MG63 (cell line): ENCODE measurements at regions not wholly inside any gene's neighbourhood (a gene's known extent, or its start where the extent isn't known, plus 50 kb on each side); places are given as distances from the start of the nearest gene placed in this dataset.
"Not testable (repeated sequence)": the region's sequence is repeated elsewhere in the genome, so short reads cannot be mapped to it uniquely, and the experiment has no call there.

Source experiments
- DNase-seq: peaks from one replicate; pipeline ENCODE4 v3.0.0-alpha.2; 2020
- H3K27me3 ChIP-seq: fragments of 250-450 bp; sonication (Bioruptor Pico); 2 replicates; pipeline ENCODE4 v1.5.1; 2020; ENCODE audit warnings: mild to moderate bottlenecking, moderate library complexity
- H3K36me3 ChIP-seq: fragments of 250-450 bp; sonication (Bioruptor Pico); 2 replicates; pipeline ENCODE4 v1.5.1; 2020; ENCODE audit warnings: mild to moderate bottlenecking, moderate library complexity
- H3K4me3 ChIP-seq: fragments of 250-450 bp; sonication (Bioruptor Pico); 2 replicates; pipeline ENCODE4 v1.5.1; 2020; ENCODE audit warnings: mild to moderate bottlenecking, moderate library complexity
- H3K9me3 ChIP-seq: fragments of 250-450 bp; sonication (Bioruptor Pico); 2 replicates; pipeline ENCODE4 v1.5.1; 2020; ENCODE audit warnings: mild to moderate bottlenecking, moderate library complexity

DNA sequence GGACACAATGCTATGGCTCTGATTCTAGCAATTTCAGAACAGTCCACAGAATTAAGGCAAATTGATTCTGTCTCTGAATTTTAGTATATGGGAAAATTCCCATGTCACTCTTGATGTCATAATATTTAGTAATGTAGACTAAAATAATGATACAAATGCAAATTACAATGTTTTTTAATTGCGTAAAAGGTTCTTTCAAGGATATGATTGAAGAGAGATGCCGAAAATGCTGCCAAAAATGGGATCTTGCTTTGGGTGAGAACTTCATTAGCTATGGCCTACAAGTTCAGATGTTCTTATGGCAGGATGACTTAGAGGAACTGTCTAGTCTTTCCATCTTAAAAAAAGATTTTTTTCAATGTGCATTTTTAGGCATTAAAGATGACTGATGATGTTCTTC is 170.6 kb downstream of the TMA16 start:
- H3K9me3 ChIP-seq, result no peaks in the 10 kb centered on the region

GRCh38 chr4:163665521-163666331 is 171.2 kb downstream of the TMA16 start:
- Histone ChIP-seq H3K27me3 (no peaks in the 10 kb centered on the region), H3K36me3 (no peaks in the 10 kb centered on the region), H3K4me3 (no peak overlapping the region), H3K9me3 (no peaks in the 10 kb centered on the region)
- no peak for DNase-seq

More for the DNA sequence above, 170.6 kb downstream of the TMA16 start:
- no peaks in the 10 kb centered on the region for H3K36me3 ChIP-seq
- no peaks in the 10 kb centered on the region for H3K27me3 ChIP-seq
- no peak overlapping the region for H3K4me3 ChIP-seq
- no peak for DNase-seq

GRCh38 chr4:163666332-163666873 is 171.9 kb downstream of the TMA16 start:
- Histone ChIP-seq H3K4me3 (no peak overlapping the region), H3K9me3 (no peaks in the 10 kb centered on the region), H3K27me3 (no peaks in the 10 kb centered on the region), H3K36me3 (no peaks in the 10 kb centered on the region)
- no peak for DNase-seq

GRCh38 chr4:163672751-163673150 is 178.3 kb downstream of the TMA16 start:
- DNase-seq, result no peak
- no peaks in the 10 kb centered on the region for H3K27me3 ChIP-seq
- no peak overlapping the region for H3K4me3 ChIP-seq
- no peaks in the 10 kb centered on the region for H3K9me3 ChIP-seq
- no peaks in the 10 kb centered on the region for H3K36me3 ChIP-seq

DNA sequence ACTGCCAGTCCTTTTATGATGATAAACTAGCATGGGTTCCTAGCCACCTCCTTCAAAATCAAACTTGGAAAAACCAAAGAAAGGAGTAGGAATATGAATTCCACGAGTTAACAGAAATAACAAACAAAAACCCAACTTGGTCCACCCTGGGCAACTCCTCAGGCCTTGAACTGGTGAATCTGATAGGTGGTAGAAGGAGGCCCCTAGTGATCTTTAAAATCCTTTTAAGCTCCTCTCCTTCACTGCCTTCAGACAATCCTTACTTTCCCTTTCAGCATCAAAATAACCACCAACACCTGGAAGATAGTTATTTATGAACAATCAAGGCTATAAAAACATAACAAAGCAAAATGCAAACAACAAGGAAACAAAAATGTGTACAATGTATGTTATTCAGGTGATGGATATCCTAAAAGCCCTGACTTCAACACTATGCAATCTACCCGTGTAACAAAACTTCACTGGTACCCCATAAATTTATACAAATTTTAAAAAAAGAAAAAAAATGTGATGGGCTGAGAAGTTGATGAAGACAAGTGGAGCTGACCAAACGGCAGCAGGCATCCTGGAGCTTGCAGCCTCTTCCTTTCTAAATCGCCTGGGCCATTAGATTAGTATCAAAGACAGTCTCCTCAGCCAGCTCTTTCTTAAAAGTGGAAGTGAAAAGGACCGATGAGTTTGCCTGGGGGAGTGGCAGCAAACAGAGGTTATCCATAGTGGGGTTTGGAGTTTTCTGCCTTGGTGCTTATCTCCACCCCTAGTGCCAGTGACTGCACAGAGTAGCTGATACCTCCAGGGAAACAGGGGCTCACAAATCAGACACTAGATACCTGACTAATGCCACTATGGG is 179.6 kb downstream of the TMA16 start:
- no peaks in the 10 kb centered on the region for H3K9me3 ChIP-seq

GRCh38 chr4:163679189-163679588 is 184.7 kb downstream of the TMA16 start:
- Histone ChIP-seq H3K27me3 (no peaks in the 10 kb centered on the region), H3K4me3 (no peak overlapping the region), H3K36me3 (no peaks in the 10 kb centered on the region), H3K9me3 (no peaks in the 10 kb centered on the region)
- DNase-seq, result peak; percentile 30

More for the DNA sequence above, 179.6 kb downstream of the TMA16 start:
- DNase-seq, result no peak
- no peak overlapping the region for H3K4me3 ChIP-seq
- no peaks in the 10 kb centered on the region for H3K36me3 ChIP-seq
- no peaks in the 10 kb centered on the region for H3K27me3 ChIP-seq

- Histone ChIP-seq H3K27me3 (no peaks in the 10 kb centered on the region), H3K9me3 (no peaks in the 10 kb centered on the region), H3K4me3 (no peak overlapping the region), H3K36me3 (no peaks in the 10 kb centered on the region)
- DNase-seq, result no peak
Measured at GRCh38 chr4:163680386-163681098, 186.1 kb downstream of the TMA16 start.

DNA sequence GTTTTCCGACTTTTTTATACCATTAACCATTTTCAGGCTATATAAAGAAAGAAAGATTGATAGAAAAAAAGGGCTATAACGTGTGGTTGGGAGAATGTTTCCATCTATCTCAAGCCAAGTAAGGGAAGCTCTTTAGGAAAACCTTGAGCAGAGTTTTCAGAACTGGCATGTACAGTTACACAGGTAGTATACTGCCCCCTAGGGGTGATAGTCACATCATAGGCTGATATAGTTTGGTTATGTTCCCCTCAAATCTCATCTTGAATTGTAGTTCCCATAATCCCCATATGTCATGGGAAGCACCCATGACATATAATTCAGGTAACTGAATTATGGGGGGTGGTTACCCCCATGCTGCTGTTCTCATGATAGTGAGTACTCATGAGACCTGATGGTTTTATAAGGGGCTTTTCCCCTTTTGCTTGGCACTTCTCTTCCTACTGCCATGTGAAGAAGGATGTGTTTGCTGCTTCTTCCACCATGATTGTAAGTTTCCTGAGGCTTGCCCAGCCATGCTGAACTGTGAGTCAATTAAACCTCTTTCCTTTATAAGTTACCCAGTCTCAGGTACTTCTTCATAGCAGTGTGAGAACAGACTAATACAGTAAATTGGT is 186.8 kb downstream of the TMA16 start:
- DNase-seq, result no peak
- no peak overlapping the region for H3K4me3 ChIP-seq
- H3K9me3 ChIP-seq, result no peaks in the 10 kb centered on the region
- H3K27me3 ChIP-seq, result no peaks in the 10 kb centered on the region
- no peaks in the 10 kb centered on the region for H3K36me3 ChIP-seq

GRCh38 chr4:163688856-163689255 is 194.4 kb downstream of the TMA16 start:
- Histone ChIP-seq H3K27me3 (no peaks in the 10 kb centered on the region), H3K9me3 (no peaks in the 10 kb centered on the region), H3K36me3 (no peaks in the 10 kb centered on the region), H3K4me3 (no peak overlapping the region)
- DNase-seq, result no peak

GRCh38 chr4:163693211-163693610 is 198.7 kb downstream of the TMA16 start:
- DNase-seq, result no peak
- H3K36me3 ChIP-seq, result no peaks in the 10 kb centered on the region
- no peaks in the 10 kb centered on the region for H3K27me3 ChIP-seq
- H3K4me3 ChIP-seq, result no peak overlapping the region
- no peaks in the 10 kb centered on the region for H3K9me3 ChIP-seq

- no peak overlapping the region for H3K4me3 ChIP-seq
- no peaks in the 10 kb centered on the region for H3K9me3 ChIP-seq
- DNase-seq, result no peak
- no peaks in the 10 kb centered on the region for H3K36me3 ChIP-seq
- H3K27me3 ChIP-seq, result no peaks in the 10 kb centered on the region
Measured at GRCh38 chr4:163693776-163694175, 199.3 kb downstream of the TMA16 start.

DNA sequence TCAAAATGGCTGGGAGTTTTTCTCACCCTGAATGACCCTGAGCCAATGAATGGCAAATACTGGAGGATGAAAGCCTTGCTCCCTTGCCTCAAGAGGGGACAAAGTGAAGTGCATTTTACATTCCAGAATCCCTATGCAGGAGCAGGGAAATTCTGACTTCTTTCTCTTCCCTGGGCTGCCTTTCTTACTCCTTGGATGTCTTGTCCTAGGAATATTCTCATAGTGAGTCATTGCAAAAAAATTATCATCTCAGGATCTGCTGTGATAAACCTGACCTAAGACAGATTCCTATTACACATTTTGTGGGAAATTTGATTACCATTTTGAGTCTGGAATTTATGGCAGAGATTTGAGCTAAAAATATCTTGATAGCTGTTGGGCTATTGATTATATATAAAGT is 199.9 kb downstream of the TMA16 start:
- Histone ChIP-seq H3K27me3 (no peaks in the 10 kb centered on the region), H3K36me3 (no peaks in the 10 kb centered on the region), H3K9me3 (no peaks in the 10 kb centered on the region), H3K4me3 (no peak overlapping the region)
- DNase-seq, result no peak

DNA sequence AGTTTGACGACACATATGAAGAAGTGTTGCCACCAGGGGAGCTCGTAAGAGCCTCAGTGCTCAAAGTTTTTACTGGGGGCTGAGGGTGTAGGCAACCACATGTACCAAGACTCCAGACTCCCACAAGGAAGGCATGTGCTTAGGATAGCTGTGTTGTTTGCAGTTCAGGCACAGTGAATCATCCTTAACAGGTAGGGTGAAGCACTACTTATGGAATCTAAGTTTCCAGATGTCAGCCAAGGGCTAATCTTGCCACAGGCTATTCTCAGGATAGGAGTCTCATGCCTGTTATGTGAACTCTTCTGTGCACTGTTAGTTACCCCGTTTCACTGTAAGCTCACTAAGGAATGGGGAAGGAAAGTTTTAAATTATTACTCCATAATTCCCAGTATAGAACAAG is 202.6 kb downstream of the TMA16 start:
- no peak for DNase-seq
- Histone ChIP-seq H3K27me3 (no peaks in the 10 kb centered on the region), H3K9me3 (no peaks in the 10 kb centered on the region), H3K4me3 (no peak overlapping the region), H3K36me3 (no peaks in the 10 kb centered on the region)

- not testable (repeated sequence) for H3K27me3 ChIP-seq, DNase-seq, H3K9me3 ChIP-seq, H3K4me3 ChIP-seq, H3K36me3 ChIP-seq
Measured at GRCh38 chr4:163700383-163700782, 205.9 kb downstream of the TMA16 start.

- Histone ChIP-seq H3K27me3 (no peaks in the 10 kb centered on the region), H3K9me3 (no peaks in the 10 kb centered on the region), H3K36me3 (no peaks in the 10 kb centered on the region), H3K4me3 (no peak overlapping the region)
- DNase-seq, result peak; percentile 35
Measured at GRCh38 chr4:163701916-163702315, 207.4 kb downstream of the TMA16 start.

- no peaks in the 10 kb centered on the region for H3K36me3 ChIP-seq
- H3K9me3 ChIP-seq, result no peaks in the 10 kb centered on the region
- DNase-seq, result no peak
- H3K4me3 ChIP-seq, result no peak overlapping the region
- H3K27me3 ChIP-seq, result no peaks in the 10 kb centered on the region
Measured at GRCh38 chr4:163702736-163703135, 208.2 kb downstream of the TMA16 start.
